GM13977 (cell line): ENCODE measurements at regions not wholly inside any gene's neighbourhood (a gene's known extent, or its start where the extent isn't known, plus 50 kb on each side); places are given as distances from the start of the nearest gene placed in this dataset.

Experiments
- DNase-seq: peaks from one replicate; pipeline ENCODE4 v3.0.0; 2012; ENCODE audit warnings: low spot score
- in situ Hi-C: fragments of 300-500 bp; cut with MboI; formaldehyde crosslinking; loops from one replicate; pipeline ENCODE4 v1.12.0; 2022; ENCODE audit warnings: low sequenced_read_pairs, low pct_unique_long_range_greater_than_20kb, mixed read lengths, inconsistent platforms; ENCODE audit not compliant: unreplicated experiment
- TF ChIP-seq, protein P1 (sequence below): IDR thresholded peaks from 2 replicates; pipeline ENCODE4 v1.5.1; 2012; ENCODE audit warnings: mild to moderate bottlenecking, control low read depth; ENCODE audit not compliant: insufficient read depth; ENCODE audit errors: extremely low read depth, missing control alignments

DNA sequence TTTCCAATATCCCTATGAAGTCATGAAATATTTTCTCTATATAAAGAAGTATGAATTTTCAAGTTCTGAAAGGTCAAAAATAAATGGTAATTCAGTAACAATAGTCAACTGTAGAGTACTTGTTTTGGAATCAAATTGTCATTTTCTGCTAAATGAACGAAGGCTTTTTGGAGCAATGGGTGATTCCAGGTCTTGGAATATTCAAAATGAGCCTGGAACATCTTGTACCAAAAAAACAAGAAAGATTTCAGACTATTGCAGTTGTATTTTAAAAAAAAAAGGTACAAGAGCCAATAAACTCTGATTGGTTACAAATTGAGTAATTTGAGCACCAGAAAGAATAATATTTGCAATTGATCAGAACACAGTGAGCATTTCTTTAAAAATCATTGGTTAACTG is 730.1 kb downstream of the DTWD2 start:
- TF ChIP-seq, protein P1, sequence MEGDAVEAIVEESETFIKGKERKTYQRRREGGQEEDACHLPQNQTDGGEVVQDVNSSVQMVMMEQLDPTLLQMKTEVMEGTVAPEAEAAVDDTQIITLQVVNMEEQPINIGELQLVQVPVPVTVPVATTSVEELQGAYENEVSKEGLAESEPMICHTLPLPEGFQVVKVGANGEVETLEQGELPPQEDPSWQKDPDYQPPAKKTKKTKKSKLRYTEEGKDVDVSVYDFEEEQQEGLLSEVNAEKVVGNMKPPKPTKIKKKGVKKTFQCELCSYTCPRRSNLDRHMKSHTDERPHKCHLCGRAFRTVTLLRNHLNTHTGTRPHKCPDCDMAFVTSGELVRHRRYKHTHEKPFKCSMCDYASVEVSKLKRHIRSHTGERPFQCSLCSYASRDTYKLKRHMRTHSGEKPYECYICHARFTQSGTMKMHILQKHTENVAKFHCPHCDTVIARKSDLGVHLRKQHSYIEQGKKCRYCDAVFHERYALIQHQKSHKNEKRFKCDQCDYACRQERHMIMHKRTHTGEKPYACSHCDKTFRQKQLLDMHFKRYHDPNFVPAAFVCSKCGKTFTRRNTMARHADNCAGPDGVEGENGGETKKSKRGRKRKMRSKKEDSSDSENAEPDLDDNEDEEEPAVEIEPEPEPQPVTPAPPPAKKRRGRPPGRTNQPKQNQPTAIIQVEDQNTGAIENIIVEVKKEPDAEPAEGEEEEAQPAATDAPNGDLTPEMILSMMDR = no peak
- in situ Hi-C loops = no loop called here
- DNase-seq = no peak

GRCh38 chr5:118257066-118257465 is 731.3 kb downstream of the DTWD2 start:
- no peak for DNase-seq
- in situ Hi-C loops = no loop called here
- TF ChIP-seq, protein P1 = no peak

DNA sequence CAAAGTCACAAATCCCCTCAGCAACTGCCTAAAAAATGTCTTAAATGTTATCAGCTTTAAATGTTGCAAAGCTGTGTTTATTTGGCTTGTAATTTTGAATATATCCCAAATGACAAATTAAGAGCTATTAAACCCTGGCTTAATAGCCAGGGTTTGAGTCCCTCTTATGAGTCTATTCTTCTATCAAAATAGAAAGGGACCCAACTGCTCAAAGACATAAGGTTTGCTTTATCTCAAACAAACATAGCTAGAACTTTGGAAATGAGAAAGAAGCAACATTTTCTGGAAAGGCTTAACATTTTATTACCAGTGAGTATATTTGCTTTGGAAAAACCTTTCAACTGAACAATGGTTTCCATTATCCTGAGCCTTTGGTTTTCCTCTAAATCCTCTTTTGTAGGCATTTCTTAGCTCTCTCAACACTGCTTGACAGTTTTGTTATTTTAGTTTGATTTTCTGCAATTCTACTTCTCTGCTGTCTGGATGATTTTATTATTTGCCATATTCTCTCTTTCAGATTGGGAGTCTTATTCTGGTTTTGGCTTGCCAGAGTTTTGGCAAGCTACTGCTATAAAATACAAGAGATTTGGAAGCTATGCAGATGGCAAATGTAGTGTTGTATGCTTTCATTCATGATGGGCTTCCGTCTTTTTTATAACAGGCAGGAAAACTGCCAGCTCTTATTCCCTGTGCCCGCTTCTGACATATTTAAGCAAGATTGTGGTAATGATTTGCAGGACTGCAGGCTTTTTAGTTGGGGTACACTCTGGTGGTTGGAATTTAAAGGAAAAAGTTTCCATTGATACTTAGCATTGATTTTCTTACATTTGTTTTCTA is 734.9 kb downstream of the DTWD2 start:
- no peak for DNase-seq
- in situ Hi-C loops = no loop called here
- TF ChIP-seq, protein P1 = no peak

- TF ChIP-seq, protein P1 = no peak
- DNase-seq = no peak
- in situ Hi-C loops = no loop called here
Measured at GRCh38 chr5:118249386-118249785, 739.0 kb downstream of the DTWD2 start.

GRCh38 chr5:118247458-118247857 is 740.9 kb downstream of the DTWD2 start:
- DNase-seq = no peak
- TF ChIP-seq, protein P1 = no peak
- in situ Hi-C loops = no loop called here

GRCh38 chr5:118243613-118244012 is 744.7 kb downstream of the DTWD2 start:
- in situ Hi-C loops = no loop called here
- DNase-seq = no peak
- TF ChIP-seq, protein P1 = no peak

GRCh38 chr5:118243068-118243467 is 745.3 kb downstream of the DTWD2 start:
- TF ChIP-seq, protein P1 = no peak
- DNase-seq = no peak
- in situ Hi-C loops = no loop called here
